Mesenchymal stem cell (in vitro differentiated cells and primary cell): ENCODE measurements at regions not wholly inside any gene's neighbourhood (a gene's known extent, or its start where the extent isn't known, plus 50 kb on each side); places are given as distances from the start of the nearest gene placed in this dataset.
A peak's percentile ranks its signal among the peaks of the same experiment; 100 is the strongest.

Source experiments
- DNase-seq: peaks from one replicate; pipeline ENCODE4 v3.0.0-alpha.2; 2013
- H2AFZ ChIP-seq: one replicate; pipeline ENCODE4 v1.6.1; 2013; ENCODE audit warnings: low read depth, mild to moderate bottlenecking, control low read depth, inconsistent platforms, low read length, moderate library complexity
- H2AK5ac ChIP-seq: 2 replicates; pipeline ENCODE4 v1.6.1; 2013; ENCODE audit warnings: low read length, moderate library complexity, mild to moderate bottlenecking, inconsistent platforms; ENCODE audit not compliant: severe bottlenecking
- H2BK120ac ChIP-seq: one replicate; pipeline ENCODE4 v1.6.1; 2013; ENCODE audit warnings: low read depth, mild to moderate bottlenecking, inconsistent platforms, low read length, moderate library complexity
- H2BK12ac ChIP-seq, 2 experiments: one replicate each; pipeline ENCODE4 v1.6.1; 2013; ENCODE audit warnings: inconsistent platforms in 2 of 2, low read length in 2 of 2, mild to moderate bottlenecking in 2 of 2, moderate library complexity in 2 of 2, control low read depth in 1 of 2
- H2BK15ac ChIP-seq: one replicate; pipeline ENCODE4 v1.6.1; 2013; ENCODE audit warnings: mild to moderate bottlenecking, low read depth, inconsistent platforms; ENCODE audit not compliant: poor library complexity, severe bottlenecking
- H2BK5ac ChIP-seq: 2 replicates; pipeline ENCODE4 v1.6.1; 2013; ENCODE audit warnings: low read depth, mild to moderate bottlenecking, low read length, control low read depth, inconsistent platforms; ENCODE audit not compliant: poor library complexity, severe bottlenecking
- H3K14ac ChIP-seq, 2 experiments: one replicate each; pipeline ENCODE4 v1.6.1; 2013; ENCODE audit warnings: inconsistent platforms in 2 of 2, low read length in 2 of 2, control low read depth in 1 of 2, mild to moderate bottlenecking in 1 of 2, moderate library complexity in 1 of 2
- H3K18ac ChIP-seq, 2 experiments: one replicate each; pipeline ENCODE4 v1.6.1; 2013; ENCODE audit warnings: inconsistent platforms in 2 of 2, low read length in 2 of 2, control low read depth in 1 of 2, low read depth in 1 of 2, mild to moderate bottlenecking in 1 of 2
- H3K23ac ChIP-seq, 2 experiments: one replicate each; pipeline ENCODE4 v1.6.1; 2013; ENCODE audit warnings: inconsistent platforms in 2 of 2, low read length in 2 of 2, mild to moderate bottlenecking in 2 of 2, moderate library complexity in 2 of 2, control low read depth in 1 of 2
- H3K27ac ChIP-seq: 2 replicates; pipeline ENCODE4 v1.5.1; 2013; ENCODE audit warnings: mild to moderate bottlenecking, moderate library complexity, low read length, control low read depth, inconsistent platforms; ENCODE audit not compliant: poor library complexity, severe bottlenecking
- H3K27me3 ChIP-seq, 2 experiments: 2 replicates each; pipeline versions ENCODE4 v1.6.1 to v1.7.0; 2013; ENCODE audit warnings: low read length in 2 of 2, mild to moderate bottlenecking in 2 of 2, moderate library complexity in 2 of 2, control low read depth in 1 of 2, inconsistent platforms in 1 of 2; ENCODE audit not compliant: control insufficient read depth in 1 of 2, insufficient read depth in 1 of 2
- H3K36me3 ChIP-seq, 2 experiments: 2 replicates each; pipeline versions ENCODE4 v1.6.1 to v1.7.0; 2013; ENCODE audit warnings: low read length in 2 of 2, control low read depth in 1 of 2, inconsistent platforms in 1 of 2, low read depth in 1 of 2, mild to moderate bottlenecking in 1 of 2; ENCODE audit not compliant: insufficient read depth in 2 of 2, control insufficient read depth in 1 of 2
- H3K4ac ChIP-seq, 2 experiments: one replicate each; pipeline ENCODE4 v1.6.1; 2013; ENCODE audit warnings: inconsistent platforms in 2 of 2, low read length in 2 of 2, mild to moderate bottlenecking in 2 of 2, moderate library complexity in 2 of 2, control low read depth in 1 of 2, low read depth in 1 of 2
- H3K4me1 ChIP-seq: 2 replicates; pipeline ENCODE4 v1.6.1; 2013; ENCODE audit warnings: low read depth, low read length, control low read depth; ENCODE audit not compliant: control insufficient read depth, insufficient read depth
- H3K4me2 ChIP-seq: 2 replicates; pipeline ENCODE4 v1.6.1; 2013; ENCODE audit warnings: low read length, mild to moderate bottlenecking, inconsistent platforms; ENCODE audit not compliant: poor library complexity, severe bottlenecking
- H3K4me3 ChIP-seq, 2 experiments: 2 replicates each; pipeline versions ENCODE4 v1.5.1 to v1.7.0; 2013; ENCODE audit warnings: low read length in 2 of 2, mild to moderate bottlenecking in 2 of 2, control low read depth in 1 of 2, low read depth in 1 of 2; ENCODE audit not compliant: insufficient read depth in 1 of 2
- H3K79me1 ChIP-seq: replicated peaks from 2 replicates; pipeline ENCODE4 v1.6.1; 2013; ENCODE audit warnings: mild to moderate bottlenecking, control low read depth, low read length, inconsistent platforms; ENCODE audit not compliant: poor library complexity, severe bottlenecking
- H3K9ac ChIP-seq: 2 replicates; pipeline ENCODE4 v1.7.0; 2013; ENCODE audit warnings: mild to moderate bottlenecking, low read length, moderate library complexity
- H3K9me3 ChIP-seq: 2 replicates; pipeline ENCODE4 v1.7.0; 2013; ENCODE audit warnings: mild to moderate bottlenecking, low read length; ENCODE audit not compliant: control insufficient read depth
- H4K8ac ChIP-seq: one replicate; pipeline ENCODE4 v1.6.1; 2013; ENCODE audit warnings: inconsistent platforms, mild to moderate bottlenecking, low read length, moderate library complexity
- H4K91ac ChIP-seq: one replicate; pipeline ENCODE4 v1.6.1; 2013; ENCODE audit warnings: mild to moderate bottlenecking, low read length, inconsistent platforms
- WGBS: methylation state at CpG from one replicate; pipeline ENCODE4 v1.1.7; 2013; ENCODE audit warnings: mixed read lengths; 5-methylcytosine and 5-hydroxymethylcytosine counted together

GRCh38 chr9:82549174-82549821, 513.6 kb downstream of the RASEF start:
- Histone ChIP-seq H2BK120ac (no peak overlapping the region), H3K4me1 (no peaks in the 10 kb centered on the region), H3K9ac (no peak overlapping the region), H3K79me1 (no peaks in the 10 kb centered on the region), H3K4ac (no peak overlapping the region), H3K4me2 (no peak overlapping the region), H2BK12ac (no peak overlapping the region), H3K9me3 (no peaks in the 10 kb centered on the region), H3K14ac (no peak overlapping the region), H2AFZ (no peak overlapping the region), H3K18ac (no peak overlapping the region), H4K91ac (no peak overlapping the region), H2BK5ac (no peak overlapping the region), H3K4me3 (no peak overlapping the region), H3K23ac (no peak overlapping the region), H2AK5ac (no peak overlapping the region), H4K8ac (no peak overlapping the region), H2BK15ac (no peak overlapping the region), H3K27me3 (no peaks in the 10 kb centered on the region), H3K27ac (no peak overlapping the region), H3K36me3 (no peaks in the 10 kb centered on the region)
- 70% methylated on average over 3 of the region's 3 CpGs for WGBS
- no peak for DNase-seq

- Histone ChIP-seq H2BK15ac (no peak overlapping the region), H3K9ac (no peak overlapping the region), H4K91ac (no peak overlapping the region), H2BK12ac (no peak overlapping the region), H3K4ac (no peak overlapping the region), H3K4me3 (no peak overlapping the region), H3K36me3 (no peaks in the 10 kb centered on the region), H3K4me1 (no peaks in the 10 kb centered on the region), H3K27me3 (no peaks in the 10 kb centered on the region), H3K18ac (no peak overlapping the region), H3K23ac (no peak overlapping the region), H3K4me2 (no peak overlapping the region), H2BK5ac (no peak overlapping the region), H4K8ac (no peak overlapping the region), H2BK120ac (no peak overlapping the region), H3K79me1 (no peaks in the 10 kb centered on the region), H3K9me3 (no peaks in the 10 kb centered on the region), H3K14ac (no peak overlapping the region), H2AK5ac (no peak overlapping the region), H2AFZ (no peak overlapping the region), H3K27ac (no peak overlapping the region)
- 92% methylated on average over 2 of the region's 2 CpGs for WGBS
- no peak for DNase-seq
Observed at GRCh38 chr9:82552784-82553183, 510.2 kb downstream of the RASEF start.

- WGBS, result 69% methylated on average over 7 of the region's 8 CpGs
- Histone ChIP-seq H3K4me3 (no peak overlapping the region), H2AFZ (no peak overlapping the region)
Observed at GRCh38 chr9:82553654-82554366, 509.1 kb downstream of the RASEF start.

GRCh38 chr9:82554381-82554780, 508.6 kb downstream of the RASEF start:
- DNase-seq, result no peak

More at GRCh38 chr9:82553654-82554366, 509.1 kb downstream of the RASEF start:
- Histone ChIP-seq H3K9me3 (no peaks in the 10 kb centered on the region), H3K14ac (no peak overlapping the region), H2BK15ac (no peak overlapping the region), H3K4me2 (no peak overlapping the region), H4K91ac (no peak overlapping the region), H3K79me1 (no peaks in the 10 kb centered on the region), H3K4me1 (no peaks in the 10 kb centered on the region), H4K8ac (no peak overlapping the region), H2BK5ac (no peak overlapping the region), H2BK120ac (no peak overlapping the region), H3K18ac (peak overlapping the region in 1 of 2 experiments; percentile 54), H2BK12ac (peak overlapping the region in 1 of 2 experiments; percentile 46), H3K36me3 (no peaks in the 10 kb centered on the region), H3K27ac (no peak overlapping the region), H2AK5ac (no peak overlapping the region), H3K27me3 (no peaks in the 10 kb centered on the region), H3K9ac (no peak overlapping the region), H3K23ac (no peak overlapping the region), H3K4ac (no peak overlapping the region)
- DNase-seq, result peak; percentile 30

More at GRCh38 chr9:82554381-82554780, 508.6 kb downstream of the RASEF start:
- Histone ChIP-seq H3K27me3 (no peaks in the 10 kb centered on the region), H2BK15ac (no peak overlapping the region), H3K9me3 (no peaks in the 10 kb centered on the region), H3K4me1 (no peaks in the 10 kb centered on the region), H2BK120ac (no peak overlapping the region), H3K9ac (no peak overlapping the region), H3K36me3 (no peaks in the 10 kb centered on the region), H4K8ac (no peak overlapping the region), H3K23ac (no peak overlapping the region), H3K4me3 (no peak overlapping the region), H2AFZ (no peak overlapping the region), H4K91ac (no peak overlapping the region), H3K4me2 (no peak overlapping the region), H2BK5ac (no peak overlapping the region), H3K14ac (no peak overlapping the region), H3K27ac (no peak overlapping the region), H2AK5ac (no peak overlapping the region), H3K18ac (no peak overlapping the region), H3K4ac (no peak overlapping the region), H3K79me1 (no peaks in the 10 kb centered on the region), H2BK12ac (no peak overlapping the region)
- WGBS, result 90% methylated on average over 2 of the region's 3 CpGs
